ENCODE measurements at regions not wholly inside any gene's neighbourhood (a gene's known extent, or its start where the extent isn't known, plus 50 kb on each side); places are given as distances from the start of the nearest gene placed in this dataset.

- Histone ChIP-seq H3K9me3 (no peaks in the 10 kb centered on the region), H3K4me1 (replicated peaks) (no peaks in the 10 kb centered on the region), H3K4me3 (no peak overlapping the region), H3K27me3 (replicated peaks; ENCODE audit: insufficient read depth) (no peaks in the 10 kb centered on the region), H3K36me3 (no peaks in the 10 kb centered on the region), H3K27ac (no peak overlapping the region)
- no peak for DNase-seq (ENCODE audit: low spot score)
- no peak for TF ChIP-seq CTCF (IDR thresholded peaks at IDR 0.05)
- TF ChIP-seq POLR2A (IDR thresholded peaks at IDR 0.05): no peak
- no peak for TF ChIP-seq POLR2AphosphoS5 (IDR thresholded peaks at IDR 0.05)
- WGBS: 56% methylated on average over 6 of the region's 6 CpGs
- intact Hi-C loops (cut with DNase I): no loop called here
Observed at GRCh38 chr11:15911377-15912044, 444.8 kb downstream of the SOX6 start.

DNA sequence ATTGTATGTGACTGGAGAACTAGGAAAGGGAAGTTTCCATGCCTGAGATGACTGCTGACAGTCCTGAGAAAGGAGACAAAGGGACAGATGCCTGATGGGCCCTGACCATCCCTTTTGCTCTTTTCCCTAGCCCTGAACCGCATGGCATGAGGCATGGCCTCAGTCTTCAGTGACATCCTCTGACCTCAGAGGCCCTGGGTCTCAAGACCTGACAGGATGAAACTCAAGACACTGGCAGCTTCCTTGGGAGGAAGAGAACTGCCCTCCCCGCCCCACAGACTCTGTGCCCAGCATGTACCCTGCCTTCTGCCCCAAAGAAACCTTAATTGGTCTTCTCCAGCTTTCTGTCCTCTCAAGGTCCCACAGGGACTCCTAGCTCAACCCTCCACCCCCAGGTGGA, 444.1 kb downstream of the SOX6 start:
- no peaks in the 10 kb centered on the region for H3K27me3 ChIP-seq (replicated peaks; ENCODE audit: insufficient read depth)
- WGBS: 100% methylated on average over 2 of the region's 2 CpGs
- no peak overlapping the region for H3K27ac ChIP-seq
- no peak overlapping the region for H3K4me3 ChIP-seq
- no peaks in the 10 kb centered on the region for H3K36me3 ChIP-seq
- H3K9me3 ChIP-seq: no peaks in the 10 kb centered on the region
- DNase-seq (ENCODE audit: low spot score): no peak
- intact Hi-C loops (cut with DNase I): no loop called here
- TF ChIP-seq CTCF (IDR thresholded peaks at IDR 0.05): no peak
- TF ChIP-seq POLR2AphosphoS5 (IDR thresholded peaks at IDR 0.05): no peak
- TF ChIP-seq POLR2A (IDR thresholded peaks at IDR 0.05): no peak
- no peaks in the 10 kb centered on the region for H3K4me1 ChIP-seq (replicated peaks)

DNA sequence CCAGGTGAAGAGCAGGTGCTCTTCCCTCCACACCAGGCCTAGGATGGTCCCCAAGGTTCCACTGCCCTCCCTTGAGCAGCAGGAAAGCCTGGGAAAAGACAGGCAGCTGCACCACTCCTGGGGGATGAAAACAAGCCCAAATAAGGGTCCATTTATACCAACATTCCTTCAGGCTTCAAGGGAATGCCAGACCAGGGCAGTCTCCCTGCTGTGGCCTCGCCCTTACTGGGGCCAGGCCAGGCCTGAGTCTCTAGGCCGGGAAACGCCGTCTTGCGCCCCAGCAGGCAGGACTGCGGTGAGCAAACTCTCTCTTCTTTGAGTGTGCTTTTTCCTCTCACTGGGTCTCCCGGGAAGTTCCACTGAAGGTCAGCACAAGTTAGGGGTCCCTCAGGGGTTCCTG, 443.5 kb downstream of the SOX6 start:
- 93% methylated on average over 7 of the region's 7 CpGs for WGBS

GRCh38 chr11:15913261-15913660, 443.1 kb downstream of the SOX6 start:
- Histone ChIP-seq H3K9me3 (no peaks in the 10 kb centered on the region), H3K27me3 (replicated peaks; ENCODE audit: insufficient read depth) (no peaks in the 10 kb centered on the region), H3K27ac (no peak overlapping the region), H3K4me1 (replicated peaks) (no peaks in the 10 kb centered on the region), H3K4me3 (no peak overlapping the region), H3K36me3 (no peaks in the 10 kb centered on the region)
- TF ChIP-seq CTCF (IDR thresholded peaks at IDR 0.05) (no peak), POLR2A (IDR thresholded peaks at IDR 0.05) (no peak), POLR2AphosphoS5 (IDR thresholded peaks at IDR 0.05) (no peak)
- no peak for DNase-seq (ENCODE audit: low spot score)
- intact Hi-C loops (cut with DNase I): no loop called here
- WGBS: 92% methylated on average over 2 of the region's 2 CpGs

More for the DNA sequence above, 443.5 kb downstream of the SOX6 start:
- TF ChIP-seq POLR2A (IDR thresholded peaks at IDR 0.05) (no peak), POLR2AphosphoS5 (IDR thresholded peaks at IDR 0.05) (no peak), CTCF (IDR thresholded peaks at IDR 0.05) (no peak)
- no peak overlapping the region for H3K27ac ChIP-seq
- H3K36me3 ChIP-seq: no peaks in the 10 kb centered on the region
- H3K4me3 ChIP-seq: no peak overlapping the region
- no peaks in the 10 kb centered on the region for H3K4me1 ChIP-seq (replicated peaks)
- H3K27me3 ChIP-seq (replicated peaks; ENCODE audit: insufficient read depth): no peaks in the 10 kb centered on the region
- DNase-seq (ENCODE audit: low spot score): no peak
- H3K9me3 ChIP-seq: no peaks in the 10 kb centered on the region
- intact Hi-C loops (cut with DNase I): no loop called here

Small RNAs in the stretch of these regions (small RNA-seq; reads per million reads assigned to genes)
- 0 reads per million in 2 donors for gene RF00324
